HG02623 (cell line): ENCODE measurements at regions not wholly inside any gene's neighbourhood (a gene's known extent, or its start where the extent isn't known, plus 50 kb on each side); places are given as distances from the start of the nearest gene placed in this dataset.

Experiments
- ATAC-seq: cut with Tn5 transposase; IDR thresholded peaks from one replicate; pipeline ENCODE4 v1.9.1; 2021; ENCODE audit warnings: moderate library complexity; ENCODE audit not compliant: unreplicated experiment

DNA sequence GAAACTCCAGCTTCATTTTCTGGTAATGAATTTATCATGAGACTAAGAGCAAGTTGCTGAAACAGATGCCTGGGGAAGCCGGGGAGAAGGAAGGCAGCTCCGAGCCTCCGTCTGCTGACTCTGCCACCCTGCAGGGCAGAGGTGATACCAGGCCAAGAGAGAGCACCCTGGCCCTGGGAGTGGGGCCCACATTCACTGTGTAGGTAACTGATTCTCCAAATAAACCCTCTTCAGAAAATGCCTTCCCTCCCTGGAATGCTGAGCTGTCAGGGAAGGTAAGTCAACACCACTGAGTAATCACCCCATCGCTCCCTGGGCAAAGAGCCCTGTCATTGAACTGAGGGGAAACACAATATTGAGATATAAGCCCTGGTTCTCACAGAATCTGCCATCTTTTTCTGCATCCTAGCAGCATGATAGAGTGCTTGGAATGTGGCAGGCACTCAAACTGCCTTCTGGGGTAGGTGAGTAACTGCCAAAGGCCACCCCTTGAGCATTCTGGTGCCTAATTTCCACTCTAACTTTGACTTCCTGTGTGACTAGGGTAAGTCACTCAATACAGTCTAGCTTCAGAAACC is 147.6 kb downstream of the SPATA19 start:
- no peak for ATAC-seq

DNA sequence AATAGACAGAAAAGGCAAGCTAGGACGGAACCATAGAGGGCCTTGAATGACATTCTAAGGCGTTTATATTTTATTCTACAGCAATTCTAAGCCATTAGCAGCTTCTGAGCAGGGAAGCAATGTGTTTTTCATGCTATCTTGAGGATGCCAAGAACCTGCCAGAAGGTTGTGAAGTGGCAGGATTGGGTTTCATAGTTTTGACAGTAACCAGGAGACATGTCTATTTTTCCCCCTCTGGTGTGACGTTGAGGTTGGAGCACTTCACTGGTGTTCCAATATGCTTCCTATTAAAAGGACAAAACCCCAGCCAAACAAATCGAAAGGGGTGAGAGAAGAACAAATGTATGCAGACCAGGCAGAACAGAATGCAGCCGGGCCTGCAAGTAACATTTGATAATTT is 148.2 kb downstream of the SPATA19 start:
- ATAC-seq: no peak

DNA sequence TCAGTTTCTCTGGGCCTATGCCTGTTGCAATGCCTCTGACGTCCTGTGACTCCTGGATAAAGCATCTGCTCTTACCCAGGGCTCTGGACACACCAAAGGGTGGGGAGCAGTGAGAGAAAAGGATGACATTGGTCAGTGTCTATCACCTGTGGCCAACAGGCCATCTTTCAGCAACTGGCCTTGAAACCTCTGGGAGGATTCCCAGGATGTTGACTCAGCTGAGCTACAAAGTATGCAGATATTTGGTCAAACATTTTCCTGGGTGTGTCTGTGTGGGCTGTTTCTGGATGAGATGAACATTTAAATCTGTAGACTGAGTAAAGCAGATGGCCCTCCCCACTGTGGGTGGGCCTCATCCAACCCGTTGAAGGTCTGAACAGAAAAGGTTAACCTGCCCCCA is 149.9 kb downstream of the SPATA19 start:
- no peak for ATAC-seq

DNA sequence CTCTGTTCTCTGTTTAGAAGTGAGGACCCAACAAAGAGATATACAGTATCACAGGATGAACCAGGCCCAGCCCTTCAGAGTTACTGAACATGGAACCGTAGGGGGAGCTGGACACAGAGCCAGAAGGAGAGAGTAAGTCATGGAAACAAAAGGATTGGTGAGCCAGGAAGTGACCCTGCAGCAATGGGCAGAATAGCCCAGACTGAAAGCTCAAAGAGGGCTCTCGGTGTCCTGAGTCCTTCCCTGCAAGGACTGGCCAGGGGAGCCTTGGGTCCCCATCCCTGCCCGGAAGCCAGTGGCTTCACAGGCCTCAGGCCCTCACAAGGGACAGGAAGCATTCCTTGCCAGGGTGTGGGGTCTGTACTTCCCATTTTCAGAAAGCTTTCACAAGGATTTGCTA is 150.6 kb downstream of the SPATA19 start:
- no peak for ATAC-seq

DNA sequence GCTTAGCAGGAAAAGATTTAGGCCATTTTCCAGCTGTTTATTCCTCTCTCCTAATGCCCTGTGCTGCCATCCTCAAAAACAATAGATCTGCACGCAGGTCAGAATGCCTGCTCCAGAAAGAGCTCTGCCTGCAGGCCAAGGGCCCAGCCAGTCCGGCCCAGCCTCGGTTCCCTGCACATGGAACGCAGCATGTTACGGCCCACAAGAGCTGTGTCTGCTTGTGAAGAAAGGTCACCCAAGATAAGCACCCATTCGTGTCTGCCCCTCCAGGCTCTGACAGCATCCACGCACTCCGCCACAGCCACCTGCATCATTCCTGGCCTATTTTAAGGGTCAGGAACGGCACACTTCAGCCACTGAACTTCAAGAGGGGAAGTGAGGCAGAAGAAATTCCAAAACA is 152.2 kb downstream of the SPATA19 start:
- no peak for ATAC-seq

DNA sequence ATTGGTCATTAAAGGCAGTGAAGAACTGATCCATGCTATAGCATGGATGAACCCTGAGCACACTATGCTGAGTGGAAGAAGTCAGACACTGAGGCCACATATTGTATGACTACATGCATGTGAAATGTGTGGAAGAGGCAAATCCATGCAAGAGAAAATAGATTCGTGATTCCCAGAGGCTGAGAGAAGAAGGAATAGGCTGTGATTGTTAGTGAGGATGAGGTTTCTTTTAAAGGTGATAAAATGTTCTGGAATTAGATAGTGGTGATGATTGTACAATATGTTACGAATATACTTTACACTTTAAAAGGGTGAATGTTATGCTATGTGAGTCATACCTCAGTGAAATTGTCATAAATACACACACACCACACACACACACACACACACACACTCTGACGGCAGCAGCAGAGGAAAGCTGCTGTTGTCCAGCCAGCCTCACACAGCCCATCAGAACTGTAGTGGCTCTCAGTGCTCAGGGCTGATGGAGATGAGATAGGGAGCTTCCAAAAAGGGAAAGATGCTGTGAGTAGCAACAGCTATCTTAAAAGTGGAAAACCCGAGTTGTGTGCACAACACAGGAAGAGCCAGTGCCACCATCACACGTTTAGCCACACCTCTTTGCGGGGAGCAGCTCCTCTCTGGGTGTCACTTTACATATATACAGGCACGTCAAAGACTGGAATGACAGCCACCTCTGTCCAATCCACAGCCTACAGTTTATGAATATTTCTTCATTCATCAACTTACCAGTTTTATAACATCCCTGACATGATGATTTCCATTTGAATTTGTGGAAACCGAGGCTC is 153.0 kb downstream of the SPATA19 start:
- no peak for ATAC-seq

DNA sequence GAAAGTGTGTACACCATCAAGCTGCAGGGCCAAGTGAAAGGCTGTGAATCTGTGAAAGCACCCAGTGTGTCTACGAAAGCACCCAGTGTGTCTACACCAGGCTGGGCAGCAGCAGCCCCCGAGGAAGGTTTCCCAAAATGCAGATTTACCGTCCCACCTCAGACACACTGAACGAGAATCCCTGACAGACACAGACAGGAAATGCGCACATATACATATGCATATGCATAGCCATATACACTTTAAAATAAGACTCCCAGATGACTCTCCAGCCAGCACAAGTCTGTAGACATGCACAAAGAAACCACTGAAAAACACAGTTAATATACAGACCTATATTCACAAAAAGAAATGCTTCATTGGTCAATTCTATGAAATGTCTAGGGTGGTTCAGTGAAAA is 155.5 kb upstream of the OPCML start:
- ATAC-seq: no peak

DNA sequence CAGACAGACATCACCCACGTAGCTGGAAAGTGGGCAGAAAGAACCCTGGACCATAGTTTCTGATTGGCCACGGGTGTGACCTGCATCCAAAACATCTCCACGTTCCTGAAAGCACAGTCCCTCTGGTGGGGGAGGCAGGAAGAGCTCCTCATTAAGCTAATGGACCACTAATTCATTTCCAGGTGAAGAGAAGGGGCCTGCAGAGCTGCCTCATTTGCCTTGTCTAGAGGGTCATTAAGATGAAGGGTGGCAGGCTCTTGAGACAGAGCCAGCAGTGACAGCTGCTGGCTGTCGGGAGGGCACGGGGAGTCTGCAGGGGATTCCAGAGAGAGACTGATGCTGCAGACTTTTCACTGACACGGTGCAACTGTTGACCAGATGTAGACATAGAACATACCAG is 149.6 kb upstream of the OPCML start:
- ATAC-seq: no peak

DNA sequence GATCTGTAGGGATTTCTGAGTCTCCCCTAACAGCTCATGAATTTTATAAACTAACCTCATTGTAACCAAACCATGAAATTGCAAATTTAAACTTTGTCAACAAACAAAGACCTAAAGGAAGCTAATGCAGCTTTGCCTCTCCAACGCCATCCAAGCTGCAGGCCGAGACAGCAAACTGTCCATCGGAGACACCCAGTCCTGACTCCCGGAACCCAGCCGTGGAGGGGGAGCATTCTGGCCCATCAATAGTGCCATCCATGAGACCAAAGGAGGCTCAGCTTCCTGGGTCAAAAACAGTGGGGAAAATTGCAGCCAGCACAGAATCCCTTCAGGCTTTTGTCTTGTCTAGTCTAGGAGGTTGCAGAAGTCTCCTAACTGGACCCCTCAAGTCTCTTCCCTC is 147.6 kb upstream of the OPCML start:
- ATAC-seq: no peak

DNA sequence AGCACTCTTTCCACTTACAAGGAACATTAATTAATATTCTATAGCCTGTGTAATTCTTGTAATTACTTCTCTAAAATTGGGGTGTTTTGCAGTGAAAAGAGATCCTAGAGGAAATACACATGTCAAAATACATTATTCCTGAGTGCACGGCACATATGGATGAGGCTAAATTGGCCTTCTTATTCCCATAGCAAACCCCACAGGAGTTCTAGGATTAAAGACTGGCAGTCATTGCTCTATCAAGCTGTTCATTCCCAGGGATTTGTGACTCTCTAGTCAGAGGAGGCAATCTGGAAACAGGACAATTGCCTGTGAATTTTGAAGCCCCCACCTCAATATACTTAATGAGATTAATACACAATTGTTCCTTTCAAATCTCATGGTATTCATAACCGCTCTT is 145.9 kb upstream of the OPCML start:
- no peak for ATAC-seq

DNA sequence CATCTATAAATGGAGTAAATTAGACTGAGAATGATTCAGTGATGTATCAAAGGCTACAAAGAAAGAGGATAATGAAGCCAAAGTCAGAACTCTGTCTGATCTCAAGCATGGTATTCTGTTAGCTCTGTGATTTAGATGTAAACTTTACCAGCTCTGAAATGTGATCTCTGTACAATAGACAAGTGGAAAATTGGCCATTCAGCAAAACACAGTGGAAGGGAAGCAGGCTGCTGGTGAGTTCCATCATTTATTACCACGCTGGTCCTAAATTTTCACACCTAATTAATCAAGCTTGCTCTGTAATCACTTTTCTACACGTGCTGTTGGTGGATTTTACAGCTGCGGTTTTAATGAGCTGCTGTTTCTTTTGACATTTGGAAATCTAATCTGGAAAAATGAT is 145.1 kb upstream of the OPCML start:
- ATAC-seq: no peak

DNA sequence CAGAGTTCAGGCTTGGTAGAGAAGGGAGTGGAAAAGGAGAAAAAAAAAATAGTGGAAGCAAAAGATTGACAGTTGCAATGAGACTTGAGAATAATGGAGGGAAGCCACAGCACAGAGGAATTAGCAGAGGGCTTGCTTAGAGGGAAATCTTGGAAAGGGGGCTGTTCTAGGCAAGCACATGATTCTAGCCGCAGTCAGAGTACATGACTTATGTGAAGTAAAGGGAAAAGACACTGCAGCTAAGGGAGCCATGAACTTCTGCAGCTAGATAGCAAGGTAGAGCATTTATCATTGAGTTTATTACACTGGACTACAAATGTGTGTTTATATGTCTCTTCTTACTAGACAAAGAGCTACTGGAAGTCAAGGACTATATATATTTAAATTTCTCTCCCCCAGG is 144.0 kb upstream of the OPCML start:
- ATAC-seq: no peak

DNA sequence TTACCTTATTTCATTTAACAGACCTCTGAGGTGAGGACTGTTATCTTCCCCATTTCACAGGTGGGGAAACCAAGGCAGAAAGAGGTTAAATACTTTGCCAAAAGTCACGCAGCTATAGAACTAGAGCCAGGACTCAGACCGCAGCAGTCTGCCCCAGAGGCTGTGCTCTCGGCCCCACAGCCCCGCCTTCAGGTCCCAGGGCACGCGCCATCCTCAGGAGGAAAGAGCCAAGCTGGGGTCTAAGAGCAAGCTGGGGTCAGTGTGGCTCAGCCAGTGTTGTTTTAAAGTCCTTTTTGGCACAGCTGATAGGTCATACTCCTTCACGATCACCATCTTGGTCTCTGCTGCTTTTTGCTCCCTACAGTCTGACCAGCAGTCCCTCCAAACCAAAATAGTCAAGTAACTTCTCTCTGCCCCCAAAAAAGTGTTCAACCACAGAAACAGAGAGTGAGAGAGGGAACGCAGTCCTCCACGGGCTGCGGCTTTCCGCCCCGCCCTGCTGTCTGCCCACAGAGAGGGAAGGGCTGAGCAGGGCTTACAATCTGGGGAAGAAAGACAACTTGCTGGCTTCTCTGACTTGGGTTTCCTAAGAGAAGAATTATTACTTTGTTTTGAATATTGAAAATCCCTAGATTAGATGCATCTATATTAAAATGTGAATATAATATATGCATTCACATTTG is 137.2 kb upstream of the OPCML start:
- ATAC-seq: no peak

DNA sequence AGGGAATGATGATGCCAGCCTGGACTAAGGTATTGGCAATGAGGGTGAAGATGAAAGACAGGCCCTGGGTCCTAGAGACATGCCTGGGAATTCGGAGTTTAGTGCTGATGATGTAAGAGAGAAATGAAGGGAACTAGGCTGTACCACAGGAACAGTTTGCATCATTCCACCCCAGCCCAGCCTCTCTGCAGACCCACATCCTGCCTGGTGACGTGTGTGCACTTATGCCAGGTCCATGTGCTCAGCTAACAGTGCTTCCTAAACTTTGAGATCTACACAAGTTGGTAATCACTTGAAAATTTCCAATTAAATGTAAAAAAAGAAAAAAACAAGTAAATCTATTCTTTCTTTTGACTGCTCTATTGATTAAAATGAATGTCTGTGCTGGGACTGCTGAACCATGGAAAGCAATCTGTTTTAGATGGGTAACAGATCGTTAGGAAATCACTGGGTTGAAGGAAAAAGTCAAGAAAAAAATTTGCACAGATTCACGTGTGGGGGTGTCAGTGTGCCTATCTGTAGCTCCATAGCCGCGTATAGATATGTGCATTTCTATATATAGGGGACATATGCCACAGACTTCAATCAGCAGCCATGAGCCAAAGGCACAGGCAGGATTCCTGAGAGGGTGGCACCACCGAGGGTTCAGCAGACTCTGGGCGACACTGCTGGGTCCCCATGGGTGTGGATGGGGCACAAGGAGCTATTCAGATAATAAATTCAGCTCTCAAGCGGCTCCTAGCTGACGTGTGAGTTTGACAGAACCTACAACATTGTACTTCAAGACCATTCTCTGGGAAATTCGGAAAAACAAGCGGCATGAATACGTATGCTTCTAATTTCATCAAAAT is 131.1 kb upstream of the OPCML start:
- no peak for ATAC-seq

DNA sequence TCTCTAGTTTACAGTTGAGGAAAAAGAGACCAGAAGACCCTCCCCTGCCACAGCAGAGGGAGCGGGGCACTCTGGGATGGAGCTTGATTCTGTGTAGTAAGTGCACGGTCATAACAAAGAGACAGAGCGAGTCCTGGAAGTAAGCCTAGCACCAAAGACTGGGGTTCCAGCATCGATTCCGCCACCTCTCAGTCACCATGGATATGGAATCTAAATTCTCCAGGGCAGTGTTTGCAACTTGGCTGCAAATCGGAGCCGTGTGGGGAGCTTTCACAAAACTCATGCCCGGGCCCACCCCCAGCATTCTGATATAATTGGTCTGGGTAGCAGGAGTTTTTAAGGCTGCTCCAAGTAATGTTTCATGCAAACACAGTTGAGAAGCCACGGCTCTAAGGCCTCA is 129.5 kb upstream of the OPCML start:
- ATAC-seq: no peak

DNA sequence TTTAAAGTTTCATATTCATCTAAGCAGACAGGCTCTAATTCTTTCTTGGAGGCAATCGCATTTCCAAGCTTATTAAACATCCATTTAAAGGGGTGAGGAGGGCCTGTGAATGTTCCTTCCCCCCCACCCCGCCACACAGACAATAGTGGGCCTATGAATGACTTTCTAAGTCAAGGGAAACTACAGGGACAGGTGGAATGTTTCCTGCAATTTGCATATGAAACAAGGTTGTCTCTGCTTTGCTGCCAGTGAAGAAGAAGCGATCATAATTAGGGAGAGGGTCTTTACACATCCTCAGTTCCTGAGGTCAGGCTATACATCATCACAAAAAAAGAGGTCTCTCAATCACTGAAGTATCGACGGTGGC is 127.9 kb upstream of the OPCML start:
- no peak for ATAC-seq

DNA sequence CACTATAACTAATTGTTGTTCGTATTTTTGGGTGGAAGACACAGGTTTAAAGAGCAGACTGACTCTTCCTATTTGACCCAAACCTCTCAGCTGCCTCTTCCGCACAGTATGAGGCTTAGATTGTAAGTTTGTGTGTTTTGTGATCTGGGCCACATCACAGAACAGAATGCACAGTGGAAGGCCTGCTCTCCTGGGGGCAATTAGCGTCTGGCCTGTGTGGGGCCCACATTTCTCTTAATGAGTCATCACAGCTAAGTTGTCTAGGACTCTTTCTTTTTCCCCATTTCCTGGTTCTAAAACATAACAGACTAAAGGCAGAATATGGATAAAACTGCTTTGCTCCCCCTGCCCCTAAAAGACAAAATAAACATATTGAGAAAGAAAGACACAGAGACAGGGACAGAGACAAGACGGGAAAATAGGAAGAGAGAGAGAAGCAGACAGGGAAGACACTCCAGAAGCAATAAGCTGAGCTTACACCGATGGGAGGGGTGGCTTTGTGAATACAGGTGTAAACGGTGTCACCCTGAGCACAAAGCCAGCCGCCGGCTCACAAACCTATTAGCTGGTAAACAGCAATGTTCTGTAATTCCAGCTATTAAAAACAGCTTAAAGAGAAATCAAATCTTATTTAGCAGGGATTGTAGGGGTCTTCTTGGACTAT is 127.4 kb upstream of the OPCML start:
- ATAC-seq: peak; percentile 61

DNA sequence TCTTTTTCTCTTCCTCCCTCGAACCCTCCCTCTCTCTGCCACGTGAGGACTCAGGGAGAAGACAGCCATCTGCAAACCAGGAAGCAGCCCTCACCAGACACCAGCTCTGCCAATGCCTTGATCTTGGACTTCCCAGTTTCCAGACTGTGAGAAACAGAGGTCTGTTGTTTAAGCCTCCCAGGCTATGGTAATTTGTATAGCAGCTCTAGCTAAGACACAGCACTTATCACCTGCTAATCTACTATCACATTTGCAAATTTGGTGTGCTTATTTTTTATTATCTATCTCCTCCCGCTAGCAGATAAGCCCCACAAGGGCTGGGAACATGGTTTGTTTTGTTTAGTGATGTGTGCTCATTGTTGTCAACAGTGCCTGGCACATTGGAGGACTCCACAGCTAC is 124.8 kb upstream of the OPCML start:
- no peak for ATAC-seq

DNA sequence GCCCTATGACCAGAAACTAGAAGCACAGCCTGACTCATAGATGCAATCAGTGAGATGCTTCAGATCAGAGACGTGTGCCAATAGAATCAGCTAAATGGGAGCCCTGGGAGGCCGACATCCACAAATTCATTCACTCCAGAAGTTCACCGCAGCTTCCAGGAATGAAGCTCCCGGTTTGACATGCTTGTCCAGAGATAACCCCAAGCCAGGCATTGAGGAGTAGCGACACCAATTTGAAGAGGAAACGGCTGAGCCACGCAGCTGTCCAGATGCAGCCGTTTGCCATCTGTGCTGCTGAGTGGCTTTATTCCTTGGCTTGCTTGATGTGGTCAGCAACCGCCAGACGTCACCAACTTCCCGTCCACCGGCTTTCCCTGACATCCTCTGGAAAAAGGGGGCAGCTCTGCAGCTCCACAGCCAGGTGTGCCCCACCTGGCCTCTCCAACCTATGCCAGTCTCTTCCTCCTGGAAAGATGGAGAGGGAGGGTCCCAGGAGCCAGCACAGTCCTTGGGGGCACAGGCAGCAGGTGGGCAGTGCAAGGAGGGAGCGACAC is 123.9 kb upstream of the OPCML start:
- ATAC-seq: no peak

DNA sequence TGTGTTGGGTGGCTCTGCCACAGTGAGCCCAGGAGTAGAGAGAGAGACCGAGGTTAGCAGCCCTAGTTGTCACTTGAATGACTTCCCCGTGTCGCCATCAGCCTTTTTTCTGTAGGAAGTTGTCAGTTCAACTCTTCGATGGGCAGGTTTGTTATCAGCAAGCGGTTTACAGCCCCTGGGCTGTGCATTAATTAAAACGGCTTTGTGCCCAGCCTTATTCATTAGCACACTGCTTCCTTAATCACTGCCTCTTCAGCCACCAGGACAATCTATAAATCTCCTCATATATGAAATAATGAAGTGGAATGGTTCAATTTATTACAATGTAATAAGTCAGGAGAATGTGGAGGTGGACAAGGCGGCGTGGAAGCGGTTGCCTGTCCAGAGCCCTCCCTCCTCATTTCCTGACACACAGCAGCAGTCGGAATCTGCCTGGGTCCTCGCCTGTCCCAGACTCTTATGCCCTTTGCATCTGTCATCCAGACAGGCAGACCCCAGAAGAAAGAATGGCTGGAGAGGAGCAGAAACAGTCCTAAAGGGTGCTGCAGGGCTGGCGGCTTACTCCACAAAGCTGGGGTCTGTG is 122.4 kb upstream of the OPCML start:
- no peak for ATAC-seq
